ENCODE measurements at regions not wholly inside any gene's neighbourhood (a gene's known extent, or its start where the extent isn't known, plus 50 kb on each side); places are given as distances from the start of the nearest gene placed in this dataset.
"Not testable (repeated sequence)": the region's sequence is repeated elsewhere in the genome, so short reads cannot be mapped to it uniquely, and the experiment has no call there.

DNA sequence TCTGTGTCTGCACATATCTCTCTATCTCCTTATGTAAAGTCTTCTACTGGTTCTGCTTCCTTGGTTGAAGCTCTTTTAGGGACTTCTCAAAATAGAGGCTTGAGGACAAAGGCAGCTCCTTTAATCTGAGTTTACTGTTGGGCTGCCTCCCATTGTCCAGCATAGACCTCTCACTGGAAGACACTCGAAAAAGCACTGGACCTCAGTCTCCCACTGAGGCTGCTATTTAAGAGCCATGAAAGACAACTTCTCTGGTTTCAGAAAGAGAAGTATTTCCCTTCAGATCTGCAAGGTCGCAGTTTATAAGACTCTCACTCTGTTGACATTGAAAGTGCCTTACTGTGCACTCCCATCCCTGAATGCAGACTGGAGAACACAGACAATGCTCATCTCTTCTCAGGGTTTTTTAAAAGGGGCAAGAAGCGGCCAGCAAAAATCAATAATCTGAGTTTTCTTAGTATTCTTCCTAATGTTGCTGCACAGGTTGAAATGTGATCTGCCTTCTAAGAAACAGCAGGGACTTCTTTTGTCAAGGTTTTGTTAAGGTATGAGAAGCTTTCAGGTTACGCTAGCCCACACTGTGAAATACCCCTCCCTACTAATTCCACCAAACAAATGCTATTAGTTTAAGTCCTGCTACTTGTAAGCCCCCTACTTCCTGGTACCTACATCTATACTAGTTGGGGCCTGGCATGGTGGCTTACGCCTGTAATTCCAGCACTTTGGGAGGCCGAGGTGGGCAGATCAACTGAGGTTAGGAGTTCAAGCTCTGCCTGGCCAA is 450.0 kb upstream of the SLC10A2 start:
- no peak for DNase-seq

DNA sequence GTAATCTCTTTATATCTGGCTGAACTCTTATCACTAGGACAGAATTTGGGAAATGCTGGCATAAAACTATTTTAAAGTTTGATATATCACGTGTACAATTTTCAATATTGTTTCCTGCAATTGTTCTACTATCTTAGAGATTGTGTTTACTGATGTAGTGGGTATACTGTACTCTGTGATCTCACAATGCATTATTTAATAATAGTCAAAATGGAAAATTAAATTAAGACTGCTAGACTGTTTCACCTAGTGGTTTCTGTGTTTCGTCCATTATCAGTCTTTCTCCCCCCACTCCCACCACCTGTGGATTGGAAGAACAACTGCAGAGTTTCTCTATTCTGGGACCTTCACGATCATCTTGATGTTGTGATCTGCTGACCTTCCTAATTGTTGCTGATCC is 449.2 kb upstream of the SLC10A2 start:
- no peak for DNase-seq

DNA sequence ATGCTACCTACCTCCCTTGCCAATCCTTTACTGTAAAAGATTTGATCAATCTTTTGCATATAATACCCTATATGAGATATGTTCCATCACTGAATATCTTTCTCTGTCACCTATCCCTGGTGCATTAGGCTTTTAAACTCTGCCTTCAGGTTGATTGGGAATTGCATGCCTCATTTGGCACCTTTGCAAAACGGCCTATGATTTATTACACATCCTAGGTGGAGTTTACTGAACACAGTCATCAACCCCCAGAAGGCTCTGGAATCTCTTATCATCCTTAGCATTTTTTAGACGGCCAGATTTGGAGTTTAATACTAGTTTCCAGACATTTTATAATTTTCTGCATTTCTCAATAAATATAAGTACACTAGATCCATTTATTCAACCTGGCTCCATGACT is 448.4 kb upstream of the SLC10A2 start:
- DNase-seq = no peak

DNA sequence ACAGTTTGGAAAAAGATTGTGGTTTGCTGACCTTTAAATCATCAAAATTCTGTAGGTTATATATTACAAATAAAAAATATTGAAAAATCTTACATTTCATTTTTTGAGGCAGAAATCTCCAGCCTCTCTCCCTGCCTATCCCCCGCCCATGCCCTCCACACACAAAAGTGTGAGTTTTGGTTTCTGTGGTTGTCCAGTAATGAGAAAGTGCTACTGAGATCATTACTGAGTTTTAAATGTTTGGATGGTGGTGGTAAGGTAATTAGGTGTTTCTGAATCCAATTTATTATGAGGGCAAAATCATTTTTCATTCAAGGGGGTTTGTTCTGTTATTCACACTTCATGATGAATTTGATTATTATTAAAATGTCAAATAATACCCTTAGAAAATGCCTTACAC is 448.0 kb upstream of the SLC10A2 start:
- no peak for DNase-seq

DNA sequence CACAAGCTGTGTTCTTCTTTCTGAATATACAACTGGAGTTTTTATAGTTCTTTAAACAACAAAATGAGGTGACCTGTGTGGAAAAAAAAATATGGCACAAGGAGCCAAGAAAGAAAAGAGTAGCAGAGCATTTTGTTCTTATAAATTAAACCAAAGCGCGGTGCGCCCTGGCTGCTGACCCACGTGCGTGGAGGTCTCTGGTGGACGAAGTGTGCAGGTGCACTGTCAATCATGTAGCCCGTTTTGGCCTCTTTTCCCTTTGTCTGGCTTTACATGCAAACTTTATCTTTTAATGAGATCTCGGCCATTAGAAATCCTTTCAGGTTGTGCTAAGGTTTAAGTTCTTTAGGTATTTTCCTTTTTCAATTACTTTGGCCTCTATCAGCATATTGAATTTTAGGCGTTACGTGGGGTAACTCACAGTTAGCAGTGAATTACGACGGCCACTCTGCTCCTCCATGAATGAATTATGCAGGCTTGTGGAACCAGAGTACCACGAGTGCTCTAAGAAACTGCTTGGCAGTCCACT is 443.9 kb upstream of the SLC10A2 start:
- no peak for DNase-seq

DNA sequence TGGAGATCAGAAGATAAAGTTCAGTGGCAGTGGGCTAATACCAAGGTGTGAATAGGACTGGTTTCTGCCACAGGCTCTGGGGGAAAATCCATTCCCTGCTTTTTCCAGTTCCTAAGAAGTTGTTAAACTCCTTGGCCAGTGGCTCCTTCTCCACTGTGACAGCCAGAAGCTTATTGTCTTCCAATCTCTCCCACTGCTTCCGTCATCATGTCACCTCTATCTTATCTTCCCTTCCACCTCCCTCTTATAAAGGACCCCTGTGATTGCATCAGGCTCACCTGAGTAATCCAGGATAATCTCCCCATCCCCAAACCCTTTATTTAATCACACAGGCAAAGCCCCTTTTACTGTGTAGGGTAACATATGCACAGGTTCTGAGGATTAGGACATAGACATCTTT is 431.2 kb upstream of the SLC10A2 start:
- DNase-seq = no peak

DNA sequence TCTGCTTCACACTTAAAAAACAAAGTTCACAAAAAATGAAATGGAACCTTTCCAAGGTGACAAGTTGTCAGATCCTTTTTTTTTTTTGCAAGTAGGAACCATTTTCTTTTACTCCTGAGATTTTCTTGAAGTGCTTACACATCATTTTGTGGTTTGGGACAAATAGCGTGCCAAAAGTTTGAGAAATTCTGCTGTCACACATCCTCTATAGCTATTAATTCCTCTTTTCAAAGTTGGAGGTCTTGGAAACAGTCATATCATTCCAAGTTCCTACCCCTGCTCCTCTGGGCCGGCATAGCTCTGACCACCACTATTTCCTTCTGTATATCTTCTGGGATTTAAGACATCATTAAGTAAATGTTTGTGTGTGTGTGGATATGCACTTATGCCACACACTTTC is 421.6 kb upstream of the SLC10A2 start:
- DNase-seq = no peak

DNA sequence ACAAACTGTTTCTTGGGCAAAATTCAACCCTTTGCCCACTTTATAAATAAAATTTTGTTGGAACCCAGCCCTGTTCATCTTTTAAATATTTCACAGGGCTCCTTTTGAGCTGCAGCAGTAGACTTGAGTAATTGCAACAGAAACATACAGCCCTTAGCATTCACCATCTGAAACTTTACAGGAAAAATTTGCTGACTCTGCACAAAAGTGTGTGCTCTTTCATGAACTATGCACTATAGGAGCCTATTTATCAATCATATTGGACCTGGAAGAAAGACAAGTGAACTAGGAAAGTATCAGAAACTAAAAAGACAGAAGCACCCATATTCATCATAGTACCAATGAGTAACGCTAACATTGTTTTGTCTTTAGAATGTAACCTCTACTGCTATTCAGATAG is 406.9 kb upstream of the SLC10A2 start:
- DNase-seq = no peak

DNA sequence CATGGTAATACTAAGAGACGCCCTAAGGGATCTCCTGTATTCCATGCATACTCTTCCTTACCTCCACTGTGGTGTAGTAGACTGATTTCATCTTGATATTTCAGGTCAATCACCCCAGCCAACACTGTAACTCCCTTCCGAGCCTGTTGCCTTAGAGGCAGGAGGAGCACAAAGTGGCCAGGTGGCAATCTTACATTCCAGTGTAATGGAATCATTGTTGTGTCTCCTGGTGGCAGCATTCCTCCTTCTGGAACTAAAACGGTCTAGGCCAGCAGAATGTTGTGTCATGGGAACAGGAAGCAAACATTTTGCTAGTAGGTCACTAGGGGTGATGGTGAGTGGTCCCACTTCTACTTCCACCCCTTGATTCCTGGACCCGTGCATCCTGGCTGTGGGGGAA is 405.7 kb upstream of the SLC10A2 start:
- DNase-seq = no peak

DNA sequence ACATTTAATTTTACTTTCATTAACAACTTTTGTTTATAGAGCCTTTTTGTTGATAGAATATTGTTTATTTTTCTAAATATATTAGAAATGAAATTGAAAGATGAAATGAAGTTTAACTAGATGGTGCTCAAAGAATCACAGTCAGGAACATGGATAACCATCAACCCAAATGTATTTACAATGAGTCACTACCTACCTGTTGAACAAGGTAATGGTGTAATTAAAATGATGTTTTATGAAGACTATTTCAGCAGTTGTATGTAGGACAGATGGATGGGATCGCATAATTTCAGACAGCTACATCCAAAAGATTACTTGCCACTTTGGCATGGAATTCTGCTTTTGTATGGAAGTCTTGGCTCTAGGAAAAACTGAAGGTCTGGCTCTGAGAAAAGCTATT is 403.6 kb upstream of the SLC10A2 start:
- no peak for DNase-seq

DNA sequence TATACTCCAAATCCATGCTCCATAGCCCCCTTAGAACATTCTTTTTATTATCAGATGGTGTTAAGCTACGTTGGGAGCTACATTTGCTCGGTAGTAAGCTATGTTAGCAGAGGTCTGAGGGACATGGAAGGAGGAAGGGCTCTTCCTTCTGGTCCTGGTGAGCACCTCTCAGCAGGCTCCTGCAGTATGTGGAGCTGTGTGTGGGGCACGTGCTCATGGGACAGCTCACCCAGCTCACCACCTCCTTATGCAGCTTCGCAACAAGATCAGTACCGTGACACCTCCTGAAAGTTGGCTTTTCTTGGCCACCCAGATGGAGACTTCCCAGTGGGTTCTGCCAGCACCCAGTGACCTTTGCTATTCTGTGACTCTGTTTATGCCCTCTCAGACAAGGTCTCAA is 400.5 kb upstream of the SLC10A2 start:
- no peak for DNase-seq

DNA sequence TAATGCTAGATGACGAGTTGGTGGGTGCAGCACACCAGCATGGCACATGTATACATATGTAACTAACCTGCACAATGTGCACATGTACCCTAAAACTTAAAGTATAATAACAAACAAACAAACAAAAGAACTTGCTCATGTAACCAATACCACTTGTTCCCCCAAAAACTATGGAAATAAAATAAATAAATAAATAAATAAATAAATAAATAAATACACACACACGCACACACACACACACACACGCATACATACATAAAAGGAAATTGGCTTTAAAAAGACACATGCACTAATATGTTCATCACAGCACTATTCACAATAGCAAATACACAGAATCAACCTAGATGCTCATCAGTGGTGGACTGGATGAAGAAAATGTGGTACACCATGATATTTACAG is 394.0 kb upstream of the SLC10A2 start:
- DNase-seq = not testable (repeated sequence)

DNA sequence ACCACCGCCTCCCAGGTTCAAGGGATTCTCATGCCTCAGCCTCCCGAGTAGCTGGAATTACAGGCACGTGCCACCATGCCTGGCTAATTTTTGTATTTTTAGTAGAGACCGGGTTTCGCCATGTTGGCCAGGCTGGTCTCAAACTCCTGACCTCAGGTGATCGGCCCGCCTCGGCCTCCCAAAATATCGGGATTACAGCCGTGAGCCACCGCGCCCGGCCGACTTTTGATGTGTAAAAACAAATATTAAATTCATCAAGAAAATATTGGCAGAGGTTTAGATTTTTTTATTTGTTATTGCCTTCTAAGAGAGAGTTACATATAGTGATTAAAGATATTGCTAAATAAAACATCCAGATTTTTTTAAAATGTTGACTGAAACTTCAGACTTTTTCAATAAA is 390.8 kb upstream of the SLC10A2 start:
- not testable (repeated sequence) for DNase-seq

DNA sequence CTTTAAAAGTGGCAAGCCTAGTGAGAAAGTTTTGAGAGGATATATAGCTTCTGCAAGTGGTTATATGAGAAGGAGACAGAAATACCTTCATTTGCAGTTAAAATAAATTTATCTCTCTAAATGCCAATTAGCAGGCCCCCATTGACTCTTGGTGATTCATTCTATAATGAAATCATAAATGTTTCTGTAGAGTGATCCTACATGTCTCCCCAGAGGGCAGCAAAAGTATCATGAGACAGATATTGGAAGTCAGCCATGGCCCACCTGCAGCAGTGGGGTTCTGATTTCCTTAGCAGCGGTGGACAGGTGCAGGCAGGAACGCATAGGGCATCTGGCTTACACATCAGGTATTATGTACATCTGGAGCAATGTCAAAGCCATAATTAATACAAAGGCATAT is 385.4 kb upstream of the SLC10A2 start:
- no peak for DNase-seq

DNA sequence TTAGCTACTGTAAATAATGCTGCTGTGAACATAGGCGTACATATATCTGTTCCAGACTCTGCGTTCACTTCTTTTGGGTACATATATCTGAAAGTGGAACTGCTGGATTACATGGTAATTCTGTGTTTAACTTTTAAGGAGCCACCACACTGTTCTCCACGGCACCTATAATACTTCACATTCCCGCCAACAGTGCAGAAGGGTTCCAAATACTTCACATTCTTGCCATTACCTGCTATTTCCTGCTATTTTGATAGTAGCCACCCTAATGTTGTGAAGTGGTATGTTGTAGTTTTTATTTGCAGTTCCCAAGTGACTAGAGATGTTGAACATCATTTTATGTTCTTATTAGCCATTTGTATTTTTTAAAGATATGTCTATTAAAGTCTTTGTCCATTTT is 377.4 kb upstream of the SLC10A2 start:
- DNase-seq = no peak

DNA sequence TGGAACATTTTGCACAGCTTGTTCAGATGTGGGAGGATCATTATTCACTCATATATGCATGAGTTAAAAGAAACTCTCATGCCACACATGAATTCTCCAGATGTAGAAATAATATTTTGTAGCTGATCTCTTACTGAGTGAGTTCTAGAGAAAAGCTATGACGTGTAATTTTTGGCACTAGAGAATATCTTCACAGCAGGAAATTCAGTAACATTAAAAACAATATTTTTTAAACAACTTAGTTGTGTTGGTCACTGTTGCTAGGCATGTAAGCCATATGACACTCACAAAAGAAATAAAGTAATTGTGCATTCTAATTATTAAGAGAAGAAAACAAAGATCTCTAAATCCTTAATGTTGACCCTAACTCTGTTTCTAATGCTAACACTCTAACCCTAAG is 371.4 kb upstream of the SLC10A2 start:
- DNase-seq = no peak

DNA sequence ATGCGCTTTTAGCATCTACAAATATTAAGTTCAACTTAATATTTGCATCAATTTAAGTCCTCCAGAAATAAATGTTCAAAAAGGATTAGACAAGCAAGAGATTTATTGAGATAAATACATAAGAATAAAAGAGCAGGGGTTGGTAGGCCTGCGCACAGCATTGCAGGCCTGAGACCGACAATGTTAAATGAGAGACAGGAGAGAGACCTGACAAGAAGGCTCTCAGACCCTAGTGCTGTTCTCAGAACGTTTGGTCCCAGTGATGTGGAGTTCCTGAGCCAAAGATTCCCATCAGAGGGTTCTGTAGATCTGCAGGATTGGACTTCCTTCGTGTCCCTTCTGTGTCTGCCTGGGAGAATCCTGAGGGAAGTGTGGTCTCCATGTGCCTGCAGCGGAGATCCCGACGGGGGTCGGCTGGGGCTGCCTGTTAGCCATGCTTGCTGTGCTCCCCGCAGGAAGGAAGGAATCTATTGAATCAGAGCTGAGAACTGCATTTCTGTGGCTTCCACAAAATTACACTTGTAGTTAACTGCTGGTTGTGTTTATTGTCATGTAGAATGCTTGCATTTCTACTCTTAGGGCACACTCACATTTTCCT is 369.9 kb upstream of the SLC10A2 start:
- DNase-seq = no peak

DNA sequence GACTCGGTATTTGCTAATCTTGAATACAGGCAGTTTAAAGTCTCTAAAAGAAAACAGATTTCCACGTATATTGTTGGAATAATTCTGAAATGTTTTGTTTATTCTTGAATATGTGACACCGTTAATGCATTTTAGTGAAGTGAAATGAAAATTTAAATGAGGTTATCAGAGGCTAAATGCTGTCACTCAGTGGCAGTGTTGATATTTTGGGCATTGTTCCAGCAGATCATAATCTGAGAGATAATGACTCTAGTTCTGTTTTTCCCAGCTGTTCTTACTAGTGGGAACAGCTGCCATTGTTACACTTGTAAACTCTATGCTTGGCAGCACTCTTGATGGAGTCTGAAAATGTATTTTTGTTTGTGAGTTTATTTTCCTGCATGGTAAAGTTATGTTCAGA is 365.6 kb upstream of the SLC10A2 start:
- DNase-seq = no peak

DNA sequence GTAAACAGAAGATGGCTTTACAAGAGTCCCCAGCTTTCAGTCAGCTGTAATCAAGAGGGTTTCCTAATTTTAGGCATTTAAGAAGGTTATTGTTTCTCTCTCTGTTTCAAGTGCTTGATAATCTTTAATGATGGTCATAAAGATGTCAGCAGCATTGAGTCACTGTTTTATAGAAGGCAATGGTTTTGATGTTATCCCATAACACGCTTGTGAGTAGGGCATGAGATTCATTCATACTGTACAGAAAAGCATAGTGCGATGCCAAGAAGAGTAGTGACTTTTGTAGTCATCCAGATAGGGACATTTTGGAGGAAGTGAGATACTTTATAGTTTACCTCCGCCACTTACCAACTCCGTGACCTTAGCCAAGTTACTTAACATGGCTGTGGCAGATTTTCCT is 364.2 kb upstream of the SLC10A2 start:
- DNase-seq = no peak

DNA sequence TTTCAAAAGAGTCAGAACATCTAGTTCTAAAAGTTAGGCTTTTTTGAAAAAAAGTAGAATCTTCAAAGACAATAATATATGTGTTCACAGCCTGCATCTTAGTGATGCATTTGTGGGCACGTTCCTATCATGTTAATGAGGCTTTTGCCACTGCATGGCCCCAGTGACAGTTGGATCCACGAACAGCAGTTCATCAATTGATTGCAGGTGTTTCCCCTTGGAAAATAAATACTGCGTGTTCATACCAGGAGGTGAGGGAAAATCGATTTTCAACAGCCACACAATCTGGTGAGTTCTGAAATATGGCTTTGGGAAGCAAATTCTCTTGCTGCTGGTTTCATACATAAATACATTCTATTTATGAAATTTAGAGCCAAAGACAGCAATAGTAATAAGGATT is 343.8 kb upstream of the SLC10A2 start:
- no peak for DNase-seq

DNA sequence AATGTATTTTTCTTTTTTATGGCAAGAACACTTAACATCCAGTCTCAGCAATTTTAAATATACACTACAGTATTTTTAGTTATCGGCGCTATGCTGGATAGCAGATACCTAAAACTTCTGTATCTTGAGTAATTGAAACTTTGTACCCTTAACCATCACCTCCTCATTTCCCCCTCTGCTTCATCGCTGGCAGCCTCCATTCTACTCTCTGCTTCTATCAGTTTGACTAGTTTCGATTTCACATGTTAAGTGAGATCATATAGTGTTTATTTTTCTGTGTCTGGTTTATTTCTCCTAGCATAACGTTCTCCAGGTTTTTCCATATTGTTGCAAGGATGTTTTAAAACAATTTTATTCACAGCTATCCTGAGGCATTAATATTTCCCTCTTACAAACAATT is 340.8 kb upstream of the SLC10A2 start:
- DNase-seq = no peak

DNA sequence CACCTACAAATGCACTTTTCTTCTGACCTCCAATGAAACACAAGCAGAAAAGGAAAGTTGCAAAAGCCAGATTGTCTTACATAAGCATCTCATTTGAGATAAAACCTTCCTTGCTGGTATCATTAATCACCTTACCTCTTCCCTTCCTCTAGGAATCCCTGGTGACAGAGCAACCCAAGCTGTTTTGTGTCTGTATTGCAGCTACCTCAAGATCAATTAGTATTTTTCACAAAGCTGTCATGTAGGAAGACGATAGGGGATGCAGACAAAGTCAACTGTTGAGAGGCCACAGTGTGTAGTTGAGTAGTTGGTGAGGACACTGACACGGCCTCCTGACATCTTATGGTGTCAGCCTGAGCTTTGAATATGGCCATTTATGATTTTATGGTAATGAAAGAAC is 339.1 kb upstream of the SLC10A2 start:
- DNase-seq = no peak

DNA sequence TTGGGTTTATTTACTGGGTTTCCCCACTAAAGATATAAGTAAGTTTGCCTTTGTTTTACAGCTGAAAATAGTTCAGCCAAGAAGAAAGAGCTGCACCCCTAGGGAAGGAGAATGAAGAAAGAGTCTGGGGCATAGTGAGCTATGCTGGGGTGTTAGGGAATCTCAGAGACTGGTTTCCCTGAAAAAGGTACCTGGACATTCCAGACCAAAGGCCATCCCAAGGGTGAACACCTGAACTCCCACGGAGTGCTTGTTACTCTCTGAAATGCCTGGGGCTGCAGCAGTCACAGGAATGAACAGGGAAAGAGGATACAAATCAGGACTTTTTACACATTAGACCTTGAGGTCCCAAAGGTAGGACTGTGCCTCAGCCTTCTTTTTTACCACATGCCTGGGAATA is 337.6 kb upstream of the SLC10A2 start:
- no peak for DNase-seq

DNA sequence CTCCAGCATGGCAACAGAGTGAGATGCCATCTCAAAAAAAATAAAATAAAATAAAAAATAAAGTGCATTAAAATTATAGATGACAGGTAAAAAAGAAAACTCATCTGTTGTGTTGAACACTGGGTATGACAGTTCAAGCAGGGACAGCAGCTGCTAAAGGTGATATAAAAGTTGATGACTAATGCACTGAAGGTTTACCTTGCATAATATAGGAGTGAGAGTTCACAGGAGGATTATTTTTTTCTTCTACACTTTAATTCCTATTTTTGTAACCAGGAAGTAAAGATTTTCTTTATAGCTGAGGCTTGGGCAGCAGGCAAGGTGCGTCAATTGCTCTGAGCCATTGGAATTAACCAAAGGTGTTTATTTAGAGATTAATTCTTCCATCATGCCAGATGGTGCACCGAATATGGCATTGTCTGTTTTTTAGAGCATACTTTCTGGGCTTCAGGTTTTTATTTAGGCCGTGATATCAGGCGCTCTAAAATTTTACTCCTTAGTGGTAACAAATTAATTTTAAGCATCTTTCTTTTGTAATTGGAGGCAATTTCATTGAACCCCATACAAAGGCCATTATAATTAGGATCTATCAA is 337.0 kb upstream of the SLC10A2 start:
- DNase-seq = no peak
